Sigmoid colon (tissue), 4 donors: ENCODE measurements at regions not wholly inside any gene's neighbourhood (a gene's known extent, or its start where the extent isn't known, plus 50 kb on each side); places are given as distances from the start of the nearest gene placed in this dataset.

Experiments
- EP300 ChIP-seq, 4 donors: sonication (generic); formaldehyde crosslinking; IDR thresholded peaks; one replicate each; pipeline ENCODE4 v1.6.1; 2017; ENCODE audit warnings: antibody characterized with exemption in 4 of 4
- POLR2AphosphoS5 ChIP-seq, 4 donors: sonication (generic); formaldehyde crosslinking; IDR thresholded peaks; one replicate each; pipeline ENCODE4 v1.6.1; 2017; ENCODE audit warnings: antibody characterized with exemption in 4 of 4
- TF ChIP-seq, protein P1 (sequence below), 4 experiments: fragments of 450-650 bp in 3 of 4; fragments of 200-600 bp in 1 of 4; IDR thresholded peaks; one replicate each; pipeline ENCODE4 v1.5.1; 2016 to 2019; ENCODE audit warnings: antibody characterized with exemption in 4 of 4, mild to moderate bottlenecking in 3 of 4, moderate library complexity in 2 of 4

DNA sequence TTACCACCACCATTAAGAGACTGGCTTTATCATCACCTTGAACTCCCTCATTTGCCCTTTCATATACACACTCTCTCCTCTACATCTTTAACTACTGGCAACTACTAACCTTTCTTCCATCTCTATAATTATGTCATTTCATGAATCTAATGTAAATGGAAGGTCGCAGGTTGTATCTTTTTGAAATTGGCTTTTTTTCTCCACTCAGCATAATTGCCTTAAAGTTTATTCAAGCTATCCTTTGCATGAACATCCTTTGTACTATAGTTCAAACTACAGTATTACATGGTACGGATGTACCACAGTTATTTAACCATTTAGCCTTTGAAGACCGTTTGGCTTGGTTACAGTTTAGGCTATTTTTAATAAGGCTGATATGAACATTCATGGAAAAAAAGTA lies 129.5 kb upstream of the ZNF804A start:
- TF ChIP-seq POLR2AphosphoS5 (IDR thresholded peaks at IDR 0.05) (no peak), EP300 (IDR thresholded peaks at IDR 0.05) (no peak)
- TF ChIP-seq, protein P1, sequence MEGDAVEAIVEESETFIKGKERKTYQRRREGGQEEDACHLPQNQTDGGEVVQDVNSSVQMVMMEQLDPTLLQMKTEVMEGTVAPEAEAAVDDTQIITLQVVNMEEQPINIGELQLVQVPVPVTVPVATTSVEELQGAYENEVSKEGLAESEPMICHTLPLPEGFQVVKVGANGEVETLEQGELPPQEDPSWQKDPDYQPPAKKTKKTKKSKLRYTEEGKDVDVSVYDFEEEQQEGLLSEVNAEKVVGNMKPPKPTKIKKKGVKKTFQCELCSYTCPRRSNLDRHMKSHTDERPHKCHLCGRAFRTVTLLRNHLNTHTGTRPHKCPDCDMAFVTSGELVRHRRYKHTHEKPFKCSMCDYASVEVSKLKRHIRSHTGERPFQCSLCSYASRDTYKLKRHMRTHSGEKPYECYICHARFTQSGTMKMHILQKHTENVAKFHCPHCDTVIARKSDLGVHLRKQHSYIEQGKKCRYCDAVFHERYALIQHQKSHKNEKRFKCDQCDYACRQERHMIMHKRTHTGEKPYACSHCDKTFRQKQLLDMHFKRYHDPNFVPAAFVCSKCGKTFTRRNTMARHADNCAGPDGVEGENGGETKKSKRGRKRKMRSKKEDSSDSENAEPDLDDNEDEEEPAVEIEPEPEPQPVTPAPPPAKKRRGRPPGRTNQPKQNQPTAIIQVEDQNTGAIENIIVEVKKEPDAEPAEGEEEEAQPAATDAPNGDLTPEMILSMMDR (IDR thresholded peaks at IDR 0.05), result no peak
